ENCODE measurements at regions not wholly inside any gene's neighbourhood (a gene's known extent, or its start where the extent isn't known, plus 50 kb on each side); places are given as distances from the start of the nearest gene placed in this dataset.

DNA sequence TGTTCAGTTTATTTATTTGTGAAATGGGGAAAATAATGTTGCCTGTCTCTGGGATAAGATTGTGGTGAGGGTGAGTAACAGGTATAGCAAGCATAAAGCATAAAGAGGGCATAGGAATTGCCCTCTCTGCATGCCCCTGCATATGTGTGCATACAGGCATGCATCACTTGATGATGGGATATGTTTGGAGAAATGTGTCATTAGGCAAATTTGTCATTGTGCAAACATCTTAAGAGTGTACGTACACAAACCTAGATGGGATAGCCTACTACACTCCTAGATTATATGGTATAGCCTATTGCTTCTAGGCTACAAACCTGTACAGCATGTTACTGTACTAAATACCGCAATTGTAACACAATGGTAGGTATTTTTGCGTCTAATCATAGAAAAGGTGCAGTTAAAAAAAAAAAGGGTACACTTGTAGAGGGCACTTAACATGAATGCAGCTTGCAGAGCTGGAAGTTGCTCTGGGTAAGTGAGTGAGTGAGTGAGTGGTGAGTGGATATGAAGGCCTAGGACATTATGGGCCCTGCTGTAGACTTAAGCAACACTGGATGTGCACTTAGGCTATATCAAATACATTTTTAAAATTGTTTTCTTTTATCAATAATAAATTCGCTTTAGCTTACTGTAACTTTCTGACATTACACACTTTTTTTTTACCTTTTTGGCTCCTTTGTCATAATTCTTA is 386.5 kb upstream of the ANKRD30A start:
- TF ChIP-seq, protein P1, sequence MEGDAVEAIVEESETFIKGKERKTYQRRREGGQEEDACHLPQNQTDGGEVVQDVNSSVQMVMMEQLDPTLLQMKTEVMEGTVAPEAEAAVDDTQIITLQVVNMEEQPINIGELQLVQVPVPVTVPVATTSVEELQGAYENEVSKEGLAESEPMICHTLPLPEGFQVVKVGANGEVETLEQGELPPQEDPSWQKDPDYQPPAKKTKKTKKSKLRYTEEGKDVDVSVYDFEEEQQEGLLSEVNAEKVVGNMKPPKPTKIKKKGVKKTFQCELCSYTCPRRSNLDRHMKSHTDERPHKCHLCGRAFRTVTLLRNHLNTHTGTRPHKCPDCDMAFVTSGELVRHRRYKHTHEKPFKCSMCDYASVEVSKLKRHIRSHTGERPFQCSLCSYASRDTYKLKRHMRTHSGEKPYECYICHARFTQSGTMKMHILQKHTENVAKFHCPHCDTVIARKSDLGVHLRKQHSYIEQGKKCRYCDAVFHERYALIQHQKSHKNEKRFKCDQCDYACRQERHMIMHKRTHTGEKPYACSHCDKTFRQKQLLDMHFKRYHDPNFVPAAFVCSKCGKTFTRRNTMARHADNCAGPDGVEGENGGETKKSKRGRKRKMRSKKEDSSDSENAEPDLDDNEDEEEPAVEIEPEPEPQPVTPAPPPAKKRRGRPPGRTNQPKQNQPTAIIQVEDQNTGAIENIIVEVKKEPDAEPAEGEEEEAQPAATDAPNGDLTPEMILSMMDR (IDR thresholded peaks at IDR 0.05; ENCODE audit: low read length): no peak
- TF ChIP-seq EZH2phosphoT487 (IDR thresholded peaks at IDR 0.05; ENCODE audit: low read length): no peak
- no peak for TF ChIP-seq EZH2 (optimal IDR thresholded peaks at IDR 0.05; ENCODE audit: low read depth, low read length)

Data from MM.1S (cell line).